KMS-11 (cell line): ENCODE measurements at regions not wholly inside any gene's neighbourhood (a gene's known extent, or its start where the extent isn't known, plus 50 kb on each side); places are given as distances from the start of the nearest gene placed in this dataset.

Source experiments
- H2AFZ ChIP-seq: fragments of 200-600 bp; sonication (generic); 2 replicates; pipeline ENCODE4 v1.6.1; 2016; ENCODE audit warnings: antibody characterized with exemption, mixed run types, low read depth
- H3K27ac ChIP-seq: fragments of 200-600 bp; sonication (generic); 2 replicates; pipeline ENCODE4 v1.6.1; 2016; ENCODE audit warnings: mild to moderate bottlenecking, mixed run types
- H3K27me3 ChIP-seq: fragments of 200-600 bp; sonication (generic); 2 replicates; pipeline ENCODE4 v1.6.1; 2017; ENCODE audit warnings: mild to moderate bottlenecking, low read depth, mixed run types, moderate library complexity; ENCODE audit not compliant: insufficient read depth
- H3K36me3 ChIP-seq: fragments of 200-600 bp; sonication (generic); 2 replicates; pipeline ENCODE4 v1.6.1; 2017; ENCODE audit warnings: mild to moderate bottlenecking, mixed run types; ENCODE audit not compliant: insufficient read depth
- H3K4me1 ChIP-seq: fragments of 200-600 bp; sonication (generic); 2 replicates; pipeline ENCODE4 v1.6.1; 2016; ENCODE audit warnings: mild to moderate bottlenecking, low read depth, mixed run types; ENCODE audit not compliant: poor library complexity, severe bottlenecking
- H3K4me2 ChIP-seq: fragments of 200-600 bp; sonication (generic); 2 replicates; pipeline ENCODE4 v1.7.0; 2016; ENCODE audit warnings: mild to moderate bottlenecking, mixed run types
- H3K4me3 ChIP-seq: fragments of 200-600 bp; sonication (generic); IDR thresholded peaks from 2 replicates; pipeline ENCODE4 v1.6.1; 2017; ENCODE audit warnings: low read depth, low read length, mixed read lengths; ENCODE audit not compliant: insufficient read depth
- H3K79me2 ChIP-seq: fragments of 200-600 bp; sonication (generic); 2 replicates; pipeline ENCODE4 v1.6.1; 2016; ENCODE audit warnings: low read depth, mixed run types; ENCODE audit not compliant: insufficient read depth
- H3K9ac ChIP-seq: fragments of 200-600 bp; sonication (generic); 2 replicates; pipeline ENCODE4 v1.6.1; 2016; ENCODE audit warnings: mild to moderate bottlenecking, mixed run types
- H4K20me1 ChIP-seq: fragments of 200-600 bp; sonication (generic); 2 replicates; pipeline ENCODE4 v1.6.1; 2016; ENCODE audit warnings: mild to moderate bottlenecking, mixed run types; ENCODE audit not compliant: insufficient read depth
- TF ChIP-seq, protein P1 (sequence below): fragments of 200-600 bp; sonication (generic); conservative IDR thresholded peaks from 2 replicates; pipeline ENCODE4 v1.6.1; 2017; ENCODE audit warnings: low read depth, mild to moderate bottlenecking, antibody characterized with exemption, low read length, moderate library complexity, mixed read lengths

DNA sequence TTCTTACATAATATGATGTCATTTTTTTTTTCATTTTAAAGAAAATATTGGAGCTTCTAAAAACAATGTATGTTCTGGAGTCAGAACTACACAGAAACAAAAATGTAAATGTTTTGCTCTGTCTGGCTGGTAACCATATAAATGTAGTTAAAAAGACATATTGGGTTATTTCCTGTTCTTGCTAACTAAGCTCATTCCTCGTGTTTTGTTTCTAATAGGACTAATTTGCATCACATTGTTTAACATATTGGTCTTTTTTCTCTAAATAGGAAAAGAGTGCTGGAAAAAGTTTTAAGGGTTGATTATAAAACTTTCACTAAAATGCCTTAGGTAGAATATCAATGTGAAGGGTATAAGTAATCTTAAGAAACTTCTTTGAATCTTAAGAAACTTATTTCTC is 221.3 kb downstream of the SLC6A15 start:
- Histone ChIP-seq H3K4me1 (no peaks in the 10 kb centered on the region), H3K9ac (no peak overlapping the region), H4K20me1 (no peaks in the 10 kb centered on the region), H3K36me3 (no peaks in the 10 kb centered on the region), H3K4me2 (no peak overlapping the region), H2AFZ (no peak overlapping the region), H3K79me2 (no peaks in the 10 kb centered on the region), H3K4me3 (no peak overlapping the region), H3K27me3 (no peaks in the 10 kb centered on the region), H3K27ac (no peak overlapping the region)
- TF ChIP-seq, protein P1, sequence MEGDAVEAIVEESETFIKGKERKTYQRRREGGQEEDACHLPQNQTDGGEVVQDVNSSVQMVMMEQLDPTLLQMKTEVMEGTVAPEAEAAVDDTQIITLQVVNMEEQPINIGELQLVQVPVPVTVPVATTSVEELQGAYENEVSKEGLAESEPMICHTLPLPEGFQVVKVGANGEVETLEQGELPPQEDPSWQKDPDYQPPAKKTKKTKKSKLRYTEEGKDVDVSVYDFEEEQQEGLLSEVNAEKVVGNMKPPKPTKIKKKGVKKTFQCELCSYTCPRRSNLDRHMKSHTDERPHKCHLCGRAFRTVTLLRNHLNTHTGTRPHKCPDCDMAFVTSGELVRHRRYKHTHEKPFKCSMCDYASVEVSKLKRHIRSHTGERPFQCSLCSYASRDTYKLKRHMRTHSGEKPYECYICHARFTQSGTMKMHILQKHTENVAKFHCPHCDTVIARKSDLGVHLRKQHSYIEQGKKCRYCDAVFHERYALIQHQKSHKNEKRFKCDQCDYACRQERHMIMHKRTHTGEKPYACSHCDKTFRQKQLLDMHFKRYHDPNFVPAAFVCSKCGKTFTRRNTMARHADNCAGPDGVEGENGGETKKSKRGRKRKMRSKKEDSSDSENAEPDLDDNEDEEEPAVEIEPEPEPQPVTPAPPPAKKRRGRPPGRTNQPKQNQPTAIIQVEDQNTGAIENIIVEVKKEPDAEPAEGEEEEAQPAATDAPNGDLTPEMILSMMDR: no peak

DNA sequence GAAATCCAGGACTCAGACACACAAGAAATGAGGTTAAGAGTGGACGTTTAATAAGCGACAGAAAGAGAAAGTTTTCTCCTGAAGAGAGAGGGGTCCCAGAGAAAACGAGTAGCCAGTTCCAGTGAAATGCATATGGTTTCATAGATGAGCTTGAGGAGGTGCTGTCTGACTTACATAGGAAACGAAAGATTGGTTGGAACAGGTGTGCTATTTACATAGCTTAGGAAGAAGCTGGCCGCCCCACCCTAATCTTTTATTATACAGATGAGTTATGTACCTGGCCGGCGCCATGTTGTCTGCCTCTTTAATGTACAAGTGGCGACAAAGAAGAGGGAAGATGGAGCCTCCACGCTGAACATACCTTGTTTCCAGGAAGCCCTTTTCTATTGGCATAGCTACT is 223.0 kb downstream of the SLC6A15 start:
- no peak overlapping the region for H3K9ac ChIP-seq
- H3K36me3 ChIP-seq: no peaks in the 10 kb centered on the region
- no peak overlapping the region for H2AFZ ChIP-seq

DNA sequence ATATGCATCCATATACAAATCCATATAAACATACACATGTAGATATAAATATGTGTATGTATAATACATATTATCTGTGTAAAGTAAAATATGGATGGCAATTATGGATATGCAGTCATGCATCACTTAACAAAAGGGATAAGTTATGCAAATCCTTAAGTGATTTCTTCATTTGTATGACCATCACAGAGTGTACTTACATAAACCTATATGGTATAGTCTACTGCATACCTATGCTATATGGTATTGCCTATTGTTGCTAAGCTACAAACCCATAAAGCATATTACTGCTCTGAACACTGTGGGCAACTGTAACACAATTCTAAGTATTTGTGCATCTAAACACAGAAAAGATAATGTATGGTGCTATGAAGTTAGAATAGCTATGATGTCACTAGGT is 227.2 kb downstream of the SLC6A15 start:
- no peaks in the 10 kb centered on the region for H3K4me1 ChIP-seq
- H3K79me2 ChIP-seq: no peaks in the 10 kb centered on the region
- H2AFZ ChIP-seq: no peak overlapping the region
- H3K27me3 ChIP-seq: no peaks in the 10 kb centered on the region
- H3K9ac ChIP-seq: no peak overlapping the region
- no peaks in the 10 kb centered on the region for H4K20me1 ChIP-seq
- H3K27ac ChIP-seq: no peak overlapping the region
- H3K36me3 ChIP-seq: no peaks in the 10 kb centered on the region
- H3K4me2 ChIP-seq: no peak overlapping the region
- TF ChIP-seq, protein P1: no peak
- no peak overlapping the region for H3K4me3 ChIP-seq

More for the DNA sequence above, 223.0 kb downstream of the SLC6A15 start:
- no peak overlapping the region for H3K4me2 ChIP-seq
- no peak overlapping the region for H3K27ac ChIP-seq
- no peaks in the 10 kb centered on the region for H4K20me1 ChIP-seq
- H3K4me3 ChIP-seq: no peak overlapping the region
- H3K79me2 ChIP-seq: no peaks in the 10 kb centered on the region
- no peaks in the 10 kb centered on the region for H3K27me3 ChIP-seq
- TF ChIP-seq, protein P1: no peak
- no peaks in the 10 kb centered on the region for H3K4me1 ChIP-seq

DNA sequence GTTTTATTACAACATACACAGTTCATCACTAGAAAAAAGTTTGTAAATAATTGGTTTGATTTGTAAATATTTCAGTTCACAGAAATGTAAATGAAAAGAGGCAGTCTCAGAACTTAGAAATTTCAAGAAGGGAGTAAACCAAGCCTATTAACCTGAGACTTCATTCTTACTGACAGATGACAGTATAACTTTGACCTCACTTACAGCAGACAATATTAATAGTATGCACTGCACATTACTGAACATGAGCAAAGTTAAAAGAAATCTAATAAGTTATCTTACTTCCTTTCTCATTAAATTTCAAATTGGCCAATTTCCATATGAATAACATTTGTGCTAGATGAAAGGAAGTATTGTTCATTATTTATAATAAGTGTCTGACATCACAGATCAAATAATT is 235.8 kb downstream of the SLC6A15 start:
- TF ChIP-seq, protein P1: no peak
- Histone ChIP-seq H3K79me2 (no peaks in the 10 kb centered on the region), H3K36me3 (no peaks in the 10 kb centered on the region), H3K27ac (no peak overlapping the region), H3K9ac (no peak overlapping the region), H3K4me3 (no peak overlapping the region), H2AFZ (no peak overlapping the region), H3K4me1 (no peaks in the 10 kb centered on the region), H4K20me1 (no peaks in the 10 kb centered on the region), H3K27me3 (no peaks in the 10 kb centered on the region), H3K4me2 (no peak overlapping the region)

DNA sequence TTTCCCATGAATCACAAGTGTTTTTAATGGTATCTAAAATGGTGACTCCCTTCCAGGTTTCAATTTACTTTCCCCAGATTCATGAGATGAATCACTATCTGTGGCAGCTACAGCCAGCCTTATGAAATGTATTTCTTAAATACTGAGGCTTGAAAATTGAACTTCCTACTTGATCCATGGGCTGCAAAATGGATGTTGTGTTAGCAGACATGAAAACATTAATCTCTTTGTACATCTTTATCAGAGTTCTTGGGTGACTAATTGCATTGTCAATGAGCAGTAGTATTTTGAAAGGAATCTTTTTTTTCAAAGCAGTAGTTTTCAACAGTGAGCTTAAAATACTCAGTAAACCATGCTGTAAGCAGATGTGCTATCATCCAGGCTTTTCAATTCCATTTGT is 250.8 kb downstream of the SLC6A15 start:
- no peak overlapping the region for H3K4me3 ChIP-seq
- H3K4me2 ChIP-seq: no peak overlapping the region
- H3K27ac ChIP-seq: no peak overlapping the region
- H3K9ac ChIP-seq: no peak overlapping the region
- no peaks in the 10 kb centered on the region for H3K4me1 ChIP-seq
- no peak overlapping the region for H2AFZ ChIP-seq
- H3K36me3 ChIP-seq: no peaks in the 10 kb centered on the region
- H3K27me3 ChIP-seq: no peaks in the 10 kb centered on the region
- no peaks in the 10 kb centered on the region for H3K79me2 ChIP-seq
- TF ChIP-seq, protein P1: no peak
- H4K20me1 ChIP-seq: no peaks in the 10 kb centered on the region
